HuH-7.5 (cell line): ENCODE measurements at regions not wholly inside any gene's neighbourhood (a gene's known extent, or its start where the extent isn't known, plus 50 kb on each side); places are given as distances from the start of the nearest gene placed in this dataset.

Source experiments
- DNase-seq: peaks from one replicate; pipeline ENCODE4 v3.0.0; 2011; ENCODE audit warnings: low spot score

GRCh38 chr1:104852151-104852550 lies 1102.5 kb downstream of the AMY1C start:
- no peak for DNase-seq

- DNase-seq, result no peak
Measured at GRCh38 chr1:104853276-104853675, 1103.6 kb downstream of the AMY1C start.

GRCh38 chr1:104854529-104854928 lies 1104.8 kb downstream of the AMY1C start:
- DNase-seq, result no peak

- DNase-seq, result no peak
Measured at GRCh38 chr1:104855550-104855949, 1105.9 kb downstream of the AMY1C start.

GRCh38 chr1:104856091-104856490 lies 1106.4 kb downstream of the AMY1C start:
- DNase-seq, result no peak

GRCh38 chr1:104856518-104856917 lies 1106.8 kb downstream of the AMY1C start:
- no peak for DNase-seq

GRCh38 chr1:104868794-104869193 lies 1119.1 kb downstream of the AMY1C start:
- DNase-seq, result no peak

GRCh38 chr1:104874044-104874443 lies 1124.3 kb downstream of the AMY1C start:
- no peak for DNase-seq

GRCh38 chr1:104878203-104878909 lies 1128.7 kb downstream of the AMY1C start:
- DNase-seq, result no peak

- no peak for DNase-seq
Measured at GRCh38 chr1:104884939-104885338, 1135.2 kb downstream of the AMY1C start.

GRCh38 chr1:104905322-104905721 lies 1155.6 kb downstream of the AMY1C start:
- DNase-seq, result no peak

GRCh38 chr1:104906141-104906540 lies 1156.4 kb downstream of the AMY1C start:
- DNase-seq, result no peak

GRCh38 chr1:104919188-104919587 lies 1169.5 kb downstream of the AMY1C start:
- no peak for DNase-seq

- no peak for DNase-seq
Measured at GRCh38 chr1:104921525-104921924, 1171.8 kb downstream of the AMY1C start.

GRCh38 chr1:104923075-104923474 lies 1173.4 kb downstream of the AMY1C start:
- DNase-seq, result no peak

- no peak for DNase-seq
Measured at GRCh38 chr1:104929280-104929679, 1179.6 kb downstream of the AMY1C start.

GRCh38 chr1:104932030-104932915 lies 1182.6 kb downstream of the AMY1C start:
- no peak for DNase-seq

- no peak for DNase-seq
Measured at GRCh38 chr1:104932949-104933679, 1183.4 kb downstream of the AMY1C start.

- no peak for DNase-seq
Measured at GRCh38 chr1:104933846-104934245, 1184.1 kb downstream of the AMY1C start.

GRCh38 chr1:104945406-104945805 lies 1195.7 kb downstream of the AMY1C start:
- no peak for DNase-seq

- DNase-seq, result no peak
Measured at GRCh38 chr1:104946558-104947210, 1197.0 kb downstream of the AMY1C start.

- no peak for DNase-seq
Measured at GRCh38 chr1:104953555-104953954, 1203.9 kb downstream of the AMY1C start.
